GM21515 (cell line): ENCODE measurements at regions not wholly inside any gene's neighbourhood (a gene's known extent, or its start where the extent isn't known, plus 50 kb on each side); places are given as distances from the start of the nearest gene placed in this dataset.
A peak's percentile ranks its signal among the peaks of the same experiment; 100 is the strongest.
"Not testable (repeated sequence)": the region's sequence is repeated elsewhere in the genome, so short reads cannot be mapped to it uniquely, and the experiment has no call there.

Source experiments
- ATAC-seq: cut with Tn5 transposase; IDR thresholded peaks from one replicate; pipeline ENCODE4 v1.9.1; 2021; ENCODE audit not compliant: unreplicated experiment

- no peak for ATAC-seq
Measured at GRCh38 chr17:70320673-70321345, 151.5 kb downstream of the KCNJ2 start.

DNA sequence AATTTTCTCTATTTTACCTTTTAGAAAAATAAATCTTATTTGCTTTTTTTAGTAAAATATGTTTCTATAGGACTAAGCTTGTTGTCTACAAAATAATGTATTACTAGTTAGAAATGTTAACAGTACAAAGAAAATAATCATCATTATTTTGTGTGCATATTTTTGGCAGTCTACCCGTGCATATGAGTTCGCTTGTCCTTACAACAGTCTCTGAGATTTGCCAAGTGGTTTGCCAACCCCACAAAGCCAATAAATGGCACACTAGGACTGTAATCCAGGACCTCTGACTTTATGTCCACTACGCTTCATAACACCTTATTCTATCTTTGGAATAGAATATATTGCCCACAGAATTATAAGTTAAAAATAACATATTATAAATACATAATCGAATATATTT is 152.0 kb downstream of the KCNJ2 start:
- ATAC-seq: no peak

DNA sequence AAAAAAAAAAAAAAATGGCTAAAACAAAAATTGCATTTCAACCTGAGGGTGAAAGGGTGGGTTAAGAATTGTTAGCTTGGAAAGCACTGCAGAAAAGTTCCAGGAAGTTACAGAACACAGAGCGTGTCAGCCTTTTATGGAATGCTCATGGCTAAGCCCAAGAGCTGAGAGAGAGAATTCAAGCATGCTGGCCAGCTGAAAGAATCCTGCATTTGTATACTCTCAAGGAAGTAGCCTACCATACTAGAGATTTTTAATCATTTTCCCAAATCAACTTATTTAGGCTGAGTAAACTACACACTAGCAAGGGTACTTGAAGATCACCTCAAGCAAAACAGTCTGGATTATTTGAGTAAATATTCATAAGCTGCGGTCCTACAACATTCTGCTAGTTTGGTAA is 153.9 kb downstream of the KCNJ2 start:
- ATAC-seq: no peak

DNA sequence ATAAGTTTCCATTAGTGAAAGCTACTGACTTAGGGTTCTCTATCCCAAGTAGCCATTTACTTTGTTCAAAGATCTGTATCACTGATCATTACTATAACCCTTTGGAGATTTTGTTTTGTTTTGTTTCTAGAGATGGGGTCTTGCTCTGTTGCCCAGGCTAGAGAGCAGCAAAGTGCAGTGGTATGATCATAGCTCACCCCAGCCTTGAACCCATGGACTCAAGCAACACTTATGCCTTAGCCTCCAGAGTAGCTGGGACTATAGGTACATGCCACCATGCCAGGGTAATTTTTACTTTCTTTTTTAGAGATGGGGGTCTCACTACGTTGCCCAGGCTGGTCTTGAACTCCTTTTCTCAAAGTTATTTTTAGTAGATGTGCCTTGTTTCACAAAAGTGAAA is 154.7 kb downstream of the KCNJ2 start:
- no peak for ATAC-seq

DNA sequence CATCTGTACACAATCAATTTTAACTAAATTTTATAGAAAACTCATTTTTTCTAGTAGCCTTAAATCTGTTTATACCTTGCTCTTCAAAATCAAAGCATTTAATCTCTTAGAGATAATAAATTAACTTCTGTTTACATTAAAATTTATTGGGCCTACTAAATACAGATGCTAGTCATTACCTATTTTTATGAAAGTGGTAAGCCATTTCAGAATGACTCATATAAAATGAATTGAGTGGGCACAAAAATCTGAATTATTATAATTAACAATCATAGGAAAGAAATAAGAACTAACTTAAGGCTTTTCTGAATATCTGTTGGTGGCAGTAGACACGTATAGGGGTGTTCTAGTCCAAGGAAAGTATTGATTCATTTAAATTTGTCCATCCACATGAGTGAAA is 157.9 kb downstream of the KCNJ2 start:
- no peak for ATAC-seq

- no peak for ATAC-seq
Measured at GRCh38 chr17:70327723-70328122, 158.4 kb downstream of the KCNJ2 start.

DNA sequence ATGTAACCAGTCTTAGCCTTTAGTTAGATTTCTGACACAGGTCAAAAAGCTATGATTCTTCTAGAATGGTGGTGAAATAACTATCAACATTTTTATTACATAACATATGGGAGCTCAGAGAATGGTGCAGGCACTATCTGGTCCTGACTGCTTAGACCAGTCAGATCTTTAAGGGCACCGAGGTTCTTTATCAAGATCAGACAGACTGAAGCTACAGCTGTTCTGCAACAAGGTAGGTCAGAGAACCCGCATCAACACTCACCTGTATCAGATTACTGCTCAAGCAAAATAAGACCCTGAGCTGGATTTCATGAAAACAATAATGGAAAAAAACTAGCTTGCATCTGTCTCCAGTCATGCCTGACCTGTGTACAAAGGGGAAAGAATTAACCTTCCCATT is 160.4 kb downstream of the KCNJ2 start:
- no peak for ATAC-seq

DNA sequence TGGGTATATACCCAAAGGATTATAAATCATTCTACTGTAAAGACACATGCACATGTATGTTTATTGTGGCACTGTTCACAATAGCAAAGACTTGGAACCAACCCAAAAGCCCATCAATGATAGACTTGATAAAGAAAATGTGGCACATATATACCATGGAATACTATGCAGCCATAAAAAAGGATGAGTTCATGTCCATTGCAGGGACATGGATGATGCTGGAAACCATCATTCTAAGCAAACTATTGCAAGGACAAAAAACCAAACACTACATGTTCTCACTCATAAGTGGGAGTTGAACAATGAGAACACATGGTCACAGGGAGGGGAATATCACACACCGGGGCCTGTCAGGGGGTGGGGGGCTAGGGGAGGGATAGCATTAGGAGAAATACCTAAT is 161.7 kb downstream of the KCNJ2 start:
- not testable (repeated sequence) for ATAC-seq

DNA sequence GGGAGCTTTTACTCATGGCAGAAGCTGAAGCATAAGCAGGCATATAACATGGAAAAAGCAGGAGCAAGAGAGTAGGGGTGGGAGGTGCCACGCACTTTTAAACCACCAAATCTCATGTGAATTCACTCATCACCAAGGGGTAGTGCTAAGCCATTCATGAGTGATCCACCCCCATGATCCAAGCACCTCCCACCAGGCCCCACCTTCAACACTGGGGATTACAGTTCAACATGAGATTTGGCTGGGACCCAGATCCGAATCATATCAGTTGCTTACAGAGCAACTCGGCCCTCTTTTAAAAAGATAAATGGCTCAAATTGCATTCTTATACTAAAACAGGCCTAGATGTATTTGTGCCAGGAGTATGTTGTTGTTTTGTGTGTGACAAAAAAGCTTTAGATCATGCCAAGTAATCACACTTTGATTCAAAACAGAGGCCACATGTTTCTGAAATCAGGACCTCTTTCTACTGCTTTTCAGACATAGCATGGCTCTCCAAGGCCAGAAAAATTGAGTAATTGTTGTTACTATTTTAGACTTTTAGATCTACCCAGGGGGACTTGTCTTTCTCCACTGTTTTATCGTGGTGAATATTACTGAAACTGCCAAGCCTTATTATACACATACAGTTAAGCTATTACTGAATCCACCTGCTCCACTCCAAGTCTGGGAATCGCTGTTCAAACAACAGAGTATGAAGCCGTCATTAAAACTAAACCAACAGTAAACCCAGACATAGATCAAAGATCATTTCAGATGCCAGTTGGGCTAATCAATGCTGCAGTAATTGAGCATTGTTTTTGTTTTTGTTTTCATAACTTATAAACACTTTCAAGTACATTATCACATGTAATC is 163.3 kb downstream of the KCNJ2 start:
- ATAC-seq: no peak

GRCh38 chr17:70336411-70336810 is 167.1 kb downstream of the KCNJ2 start:
- no peak for ATAC-seq

- no peak for ATAC-seq
Measured at GRCh38 chr17:70338946-70339354, 169.6 kb downstream of the KCNJ2 start.

DNA sequence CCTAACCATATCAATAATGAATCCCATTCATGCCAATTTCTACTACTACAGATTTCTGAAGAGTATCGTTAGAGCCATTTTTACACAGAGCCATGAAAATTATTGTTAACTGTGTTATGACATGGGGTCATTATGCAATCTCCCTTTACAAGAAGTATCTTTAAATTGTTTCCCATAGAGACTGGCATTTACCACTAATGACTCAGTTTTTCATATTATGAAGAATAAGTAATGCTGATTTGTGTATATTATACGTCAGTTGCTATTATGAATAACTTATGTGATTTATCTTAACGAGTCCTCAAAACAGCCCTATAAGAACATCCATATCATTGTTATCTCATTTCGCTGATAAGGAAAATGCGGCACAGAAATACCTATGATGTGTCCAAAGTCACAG is 173.8 kb downstream of the KCNJ2 start:
- ATAC-seq: no peak

DNA sequence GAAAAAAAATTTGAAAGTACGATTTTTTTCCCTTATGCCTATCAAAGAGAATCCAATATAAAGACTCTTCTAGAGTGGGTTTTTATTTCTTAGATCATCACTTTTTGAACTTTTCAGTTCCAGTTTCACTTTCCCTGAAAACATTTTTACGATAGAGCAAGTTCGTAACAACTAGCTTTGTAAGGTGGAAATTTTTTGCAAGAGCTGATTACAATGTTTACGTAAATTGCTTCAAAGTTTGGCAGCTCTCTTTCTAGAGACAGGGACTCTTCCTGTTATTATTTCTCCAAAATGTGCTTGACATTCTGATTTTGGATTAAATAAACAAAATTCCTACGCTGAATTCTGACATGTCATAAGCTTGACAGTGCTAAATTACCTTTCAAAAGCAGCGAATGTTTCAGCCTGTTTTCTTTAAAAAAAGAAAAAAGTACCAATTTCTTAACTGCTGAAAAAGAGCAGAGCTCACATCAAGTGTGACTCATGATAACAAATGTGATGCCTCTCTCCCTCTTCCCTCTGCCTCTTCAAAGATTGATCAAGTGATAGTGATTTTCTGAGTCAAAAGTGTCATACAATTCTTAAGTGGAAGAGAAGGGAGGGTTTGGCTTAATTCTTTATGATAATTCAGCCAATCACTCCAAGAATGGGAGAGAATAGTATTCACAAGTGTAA is 175.2 kb downstream of the KCNJ2 start:
- ATAC-seq: no peak

GRCh38 chr17:70345061-70345460 is 175.7 kb downstream of the KCNJ2 start:
- ATAC-seq: no peak

- ATAC-seq: no peak
Measured at GRCh38 chr17:70352834-70353233, 183.5 kb downstream of the KCNJ2 start.

DNA sequence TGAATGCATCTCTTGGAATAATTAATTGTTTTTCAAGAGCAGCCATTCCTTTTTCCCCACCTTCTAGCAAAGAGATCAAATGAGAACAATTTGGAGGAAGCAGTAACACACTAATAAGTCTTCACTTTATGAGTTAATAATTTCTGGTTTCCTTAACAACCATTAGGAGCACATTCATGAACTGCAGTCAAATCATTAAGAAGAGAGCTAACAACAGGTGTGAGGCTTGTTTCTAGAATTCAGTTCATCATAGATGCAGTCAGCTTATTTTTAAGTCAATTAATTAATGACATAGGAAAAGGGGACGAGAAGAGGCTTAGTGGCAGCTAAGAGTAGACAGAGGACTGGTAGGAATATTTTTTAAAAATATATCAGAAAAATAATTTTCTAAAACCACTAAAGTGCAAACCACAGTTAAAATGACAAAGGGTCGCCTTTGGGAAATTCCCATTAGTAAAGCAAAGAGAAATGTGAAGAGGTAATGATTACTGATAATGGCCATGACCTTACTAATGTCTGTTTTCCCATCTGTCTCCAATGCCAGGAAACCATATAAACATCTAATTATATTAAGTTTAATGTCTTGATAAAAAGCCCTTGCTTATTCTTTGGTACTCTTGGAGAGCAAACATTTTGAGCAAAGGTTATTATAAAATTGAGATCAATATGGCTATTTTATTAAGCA is 184.2 kb downstream of the KCNJ2 start:
- no peak for ATAC-seq

DNA sequence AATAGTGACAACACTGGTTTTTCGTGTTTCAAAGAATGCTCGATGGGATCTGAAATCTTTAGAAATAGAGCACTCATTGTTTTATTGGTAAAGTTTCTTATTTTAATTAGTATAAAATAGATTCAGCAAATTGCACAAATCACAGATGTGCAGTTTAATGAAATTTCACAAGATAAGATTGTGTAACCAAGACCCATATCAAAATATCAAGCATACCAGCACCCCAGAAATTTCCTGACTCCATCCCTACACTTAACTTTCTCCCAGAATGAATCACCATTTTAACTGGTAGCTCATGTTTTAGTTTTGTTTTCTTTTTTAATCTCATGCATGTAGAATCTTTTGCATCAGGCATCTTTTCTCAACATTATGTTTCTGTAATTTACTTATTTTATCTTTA is 185.9 kb downstream of the KCNJ2 start:
- no peak for ATAC-seq

- ATAC-seq: no peak
Measured at GRCh38 chr17:70357190-70357589, 187.9 kb downstream of the KCNJ2 start.

DNA sequence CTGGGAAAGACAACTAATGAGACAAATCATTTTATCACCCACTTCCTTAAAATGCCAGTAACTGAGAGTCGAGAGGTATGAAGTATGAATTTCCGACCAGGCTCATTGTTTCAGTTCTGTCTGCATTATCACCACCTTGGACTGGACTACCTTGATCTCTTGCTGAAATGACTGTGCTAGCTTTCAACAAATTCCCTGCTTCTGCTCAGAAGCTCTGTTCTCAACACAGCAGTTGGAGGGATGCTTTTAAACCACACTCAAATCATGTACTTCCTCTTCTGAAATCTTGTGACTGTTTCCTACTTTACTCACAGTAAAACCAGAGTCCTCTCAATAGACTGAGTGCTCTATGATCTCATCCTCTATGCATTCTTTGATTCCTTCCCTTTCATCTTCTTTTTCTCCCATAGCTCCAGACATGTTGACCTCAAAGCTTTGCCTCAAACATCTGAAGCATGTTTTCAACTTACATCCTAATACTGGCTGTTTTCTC is 195.8 kb downstream of the KCNJ2 start:
- peak; percentile 83 for ATAC-seq

GRCh38 chr17:70366386-70366785 is 197.1 kb downstream of the KCNJ2 start:
- no peak for ATAC-seq

DNA sequence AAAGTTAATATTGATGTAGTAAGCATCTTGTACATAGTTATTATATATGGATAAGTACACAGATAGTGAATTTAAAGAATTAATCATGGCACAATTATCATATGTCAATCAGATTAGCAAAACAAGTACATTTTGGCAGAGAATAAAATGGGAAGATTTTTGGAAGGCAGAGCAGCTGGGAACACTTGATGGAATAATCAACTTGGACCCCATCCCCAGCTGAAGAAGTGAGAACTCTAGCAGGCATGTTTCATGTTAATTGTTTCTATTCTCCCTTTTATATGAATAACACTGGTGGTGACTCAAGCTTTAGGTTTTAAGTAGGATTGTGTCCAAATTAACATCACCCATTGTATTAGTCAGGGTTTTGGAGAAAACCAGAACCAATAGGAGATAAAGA is 198.7 kb downstream of the KCNJ2 start:
- ATAC-seq: no peak
